Thyroid gland (tissue), 4 donors: ENCODE measurements at regions not wholly inside any gene's neighbourhood (a gene's known extent, or its start where the extent isn't known, plus 50 kb on each side); places are given as distances from the start of the nearest gene placed in this dataset.

Source experiments
- POLR2A ChIP-seq, 2 donors: fragments of 450-650 bp; IDR thresholded peaks; one replicate each; pipeline ENCODE4 v1.6.1; 2017; ENCODE audit warnings: antibody characterized with exemption in 2 of 2, mild to moderate bottlenecking in 2 of 2, moderate library complexity in 1 of 2
- TF ChIP-seq, protein P1 (sequence below), 6 experiments: fragments of 200-600 bp in 3 of 6; fragments of 450-650 bp in 3 of 6; sonication (generic) in 3 of 6; IDR thresholded peaks; one replicate each; pipeline ENCODE4 v1.5.1; 2016 to 2019; ENCODE audit warnings: antibody characterized with exemption in 6 of 6, mild to moderate bottlenecking in 2 of 6, inconsistent platforms in 1 of 6, moderate library complexity in 1 of 6

DNA sequence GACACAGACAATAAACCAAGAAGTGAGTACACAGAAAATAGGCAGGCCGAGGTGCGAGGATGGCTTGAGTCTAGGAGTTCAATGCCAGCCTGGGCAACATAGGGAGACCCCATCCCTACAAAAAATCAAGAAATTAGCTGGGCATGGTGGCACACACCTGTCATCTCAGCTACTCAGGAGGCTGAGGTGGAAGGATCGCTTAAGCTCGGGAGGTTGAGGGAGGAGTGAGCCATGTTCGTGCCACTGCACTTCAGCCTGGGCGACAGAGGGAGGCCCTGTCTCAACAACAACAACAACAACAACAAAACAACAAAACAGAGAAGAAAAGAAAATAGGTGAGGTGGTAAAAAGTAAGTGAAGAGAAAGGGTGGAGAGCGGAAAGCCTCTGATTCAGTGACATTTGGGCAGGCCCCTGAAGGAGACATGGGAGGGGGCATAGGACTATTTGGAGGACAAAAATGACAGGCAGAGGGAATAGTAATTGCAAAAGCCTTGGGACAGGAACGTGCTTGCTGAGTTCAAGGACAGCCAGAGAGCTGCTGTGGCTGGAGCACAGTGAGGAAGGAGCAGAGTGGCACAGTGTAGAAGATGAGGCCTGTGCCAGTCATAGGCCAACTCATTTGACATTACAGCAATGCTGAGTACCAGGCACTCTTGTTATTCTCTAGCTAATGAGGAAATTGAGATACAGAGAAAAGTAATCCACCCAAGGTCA, 160.6 kb downstream of the VEGFA start:
- TF ChIP-seq, protein P1, sequence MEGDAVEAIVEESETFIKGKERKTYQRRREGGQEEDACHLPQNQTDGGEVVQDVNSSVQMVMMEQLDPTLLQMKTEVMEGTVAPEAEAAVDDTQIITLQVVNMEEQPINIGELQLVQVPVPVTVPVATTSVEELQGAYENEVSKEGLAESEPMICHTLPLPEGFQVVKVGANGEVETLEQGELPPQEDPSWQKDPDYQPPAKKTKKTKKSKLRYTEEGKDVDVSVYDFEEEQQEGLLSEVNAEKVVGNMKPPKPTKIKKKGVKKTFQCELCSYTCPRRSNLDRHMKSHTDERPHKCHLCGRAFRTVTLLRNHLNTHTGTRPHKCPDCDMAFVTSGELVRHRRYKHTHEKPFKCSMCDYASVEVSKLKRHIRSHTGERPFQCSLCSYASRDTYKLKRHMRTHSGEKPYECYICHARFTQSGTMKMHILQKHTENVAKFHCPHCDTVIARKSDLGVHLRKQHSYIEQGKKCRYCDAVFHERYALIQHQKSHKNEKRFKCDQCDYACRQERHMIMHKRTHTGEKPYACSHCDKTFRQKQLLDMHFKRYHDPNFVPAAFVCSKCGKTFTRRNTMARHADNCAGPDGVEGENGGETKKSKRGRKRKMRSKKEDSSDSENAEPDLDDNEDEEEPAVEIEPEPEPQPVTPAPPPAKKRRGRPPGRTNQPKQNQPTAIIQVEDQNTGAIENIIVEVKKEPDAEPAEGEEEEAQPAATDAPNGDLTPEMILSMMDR (IDR thresholded peaks at IDR 0.05), result no peak
- no peak for TF ChIP-seq POLR2A (IDR thresholded peaks at IDR 0.05)
